OCI-LY7 (cell line): ENCODE measurements at regions not wholly inside any gene's neighbourhood (a gene's known extent, or its start where the extent isn't known, plus 50 kb on each side); places are given as distances from the start of the nearest gene placed in this dataset.

Source experiments
- BruUV-seq: library from RNA; stranded (reverse); fragments of 400-500 nt; replicated peaks from 2 replicates; lab custom pipeline; 2021; lab: Mats Ljungman, UMichigan
- CTCF ChIA-PET: fragments of 300-600 bp; sonication (Branson Sonifier 250); formaldehyde crosslinking; loops from one replicate; lab custom pipeline; 2022; ENCODE audit warnings: antibody characterized with exemption; ENCODE audit not compliant: unreplicated experiment; lab: Charles Lee
- POLR2A ChIA-PET: fragments of 300-600 bp; sonication (Branson Sonifier 250); formaldehyde crosslinking; loops from one replicate; lab custom pipeline; 2022; ENCODE audit warnings: antibody characterized with exemption; lab: Charles Lee
- DNase-seq: peaks from one replicate; pipeline ENCODE4 v3.0.0-alpha.2; 2015; ENCODE audit warnings: low spot score
- H2AFZ ChIP-seq: fragments of 200-600 bp; sonication (generic), shearing (Covaris generic); 2 replicates; pipeline ENCODE4 v1.6.1; 2014; ENCODE audit warnings: mild to moderate bottlenecking, antibody characterized with exemption, low read length, moderate library complexity
- H3K27ac ChIP-seq: fragments of 200-600 bp; sonication (generic); 2 replicates; pipeline ENCODE4 v1.5.1; 2014; ENCODE audit warnings: mixed run types, low read depth, mild to moderate bottlenecking, moderate library complexity, low read length, inconsistent platforms; ENCODE audit not compliant: poor library complexity, severe bottlenecking
- H3K36me3 ChIP-seq: fragments of 200-600 bp; sonication (generic); 2 replicates; pipeline ENCODE4 v1.6.1; 2014; ENCODE audit warnings: mild to moderate bottlenecking, antibody characterized with exemption, low read length, moderate library complexity, mixed read lengths; ENCODE audit not compliant: insufficient read depth
- H3K4me1 ChIP-seq: fragments of 200-600 bp; sonication (generic); 2 replicates; pipeline ENCODE4 v1.5.1; 2014; ENCODE audit warnings: mild to moderate bottlenecking, low read length; ENCODE audit not compliant: insufficient read depth, poor library complexity, severe bottlenecking
- H3K4me2 ChIP-seq: fragments of 200-600 bp; sonication (generic); 2 replicates; pipeline ENCODE4 v1.6.1; 2014; ENCODE audit warnings: mild to moderate bottlenecking, low read length
- H3K4me3 ChIP-seq: fragments of 200-600 bp; sonication (generic); 2 replicates; pipeline ENCODE4 v1.5.1; 2014; ENCODE audit warnings: mild to moderate bottlenecking, low read depth, low read length; ENCODE audit not compliant: poor library complexity, severe bottlenecking
- H3K79me2 ChIP-seq: fragments of 200-600 bp; sonication (generic); 2 replicates; pipeline ENCODE4 v1.6.1; 2016; ENCODE audit warnings: low read depth, mild to moderate bottlenecking, low read length, moderate library complexity, mixed read lengths; ENCODE audit not compliant: insufficient read depth
- H3K9me2 ChIP-seq: fragments of 200-600 bp; sonication (generic); 2 replicates; pipeline ENCODE4 v1.6.1; 2016; ENCODE audit warnings: mild to moderate bottlenecking, low read length, mixed read lengths; ENCODE audit not compliant: insufficient read depth
- H3K9me3 ChIP-seq: fragments of 200-600 bp; sonication (generic); 2 replicates; pipeline ENCODE4 v1.6.1; 2014; ENCODE audit warnings: mild to moderate bottlenecking, mixed run types, low read length, mixed read lengths
- H4K20me1 ChIP-seq: fragments of 200-600 bp; sonication (generic); 2 replicates; pipeline ENCODE4 v1.6.1; 2014; ENCODE audit warnings: mild to moderate bottlenecking, antibody characterized with exemption, low read length, moderate library complexity, mixed read lengths; ENCODE audit not compliant: insufficient read depth
- EZH2phosphoT487 ChIP-seq: fragments of 200-600 bp; sonication (generic); IDR thresholded peaks from 2 replicates; pipeline ENCODE4 v1.6.1; 2018; ENCODE audit warnings: low read depth, borderline replicate concordance, mild to moderate bottlenecking, mixed run types, antibody characterized with exemption, low read length, moderate library complexity, mixed read lengths
- intact Hi-C: fragments of 100-400 bp; cut with micrococcal nuclease; formaldehyde crosslinking; loops from one replicate; pipeline ENCODE4 v1.10.0; 2022; ENCODE audit not compliant: unreplicated experiment
- TF ChIP-seq, protein P1 (sequence below): fragments of 200-600 bp; sonication (generic); conservative IDR thresholded peaks from 2 replicates; pipeline ENCODE4 v1.5.1; 2014; ENCODE audit warnings: mild to moderate bottlenecking, antibody characterized with exemption, low read length, moderate library complexity, mixed read lengths

- TF ChIP-seq, protein P1, sequence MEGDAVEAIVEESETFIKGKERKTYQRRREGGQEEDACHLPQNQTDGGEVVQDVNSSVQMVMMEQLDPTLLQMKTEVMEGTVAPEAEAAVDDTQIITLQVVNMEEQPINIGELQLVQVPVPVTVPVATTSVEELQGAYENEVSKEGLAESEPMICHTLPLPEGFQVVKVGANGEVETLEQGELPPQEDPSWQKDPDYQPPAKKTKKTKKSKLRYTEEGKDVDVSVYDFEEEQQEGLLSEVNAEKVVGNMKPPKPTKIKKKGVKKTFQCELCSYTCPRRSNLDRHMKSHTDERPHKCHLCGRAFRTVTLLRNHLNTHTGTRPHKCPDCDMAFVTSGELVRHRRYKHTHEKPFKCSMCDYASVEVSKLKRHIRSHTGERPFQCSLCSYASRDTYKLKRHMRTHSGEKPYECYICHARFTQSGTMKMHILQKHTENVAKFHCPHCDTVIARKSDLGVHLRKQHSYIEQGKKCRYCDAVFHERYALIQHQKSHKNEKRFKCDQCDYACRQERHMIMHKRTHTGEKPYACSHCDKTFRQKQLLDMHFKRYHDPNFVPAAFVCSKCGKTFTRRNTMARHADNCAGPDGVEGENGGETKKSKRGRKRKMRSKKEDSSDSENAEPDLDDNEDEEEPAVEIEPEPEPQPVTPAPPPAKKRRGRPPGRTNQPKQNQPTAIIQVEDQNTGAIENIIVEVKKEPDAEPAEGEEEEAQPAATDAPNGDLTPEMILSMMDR = no peak
- no peak for TF ChIP-seq EZH2phosphoT487
- no TSS peak for BruUV-seq
- Histone ChIP-seq H4K20me1 (no peaks in the 10 kb centered on the region), H3K79me2 (no peaks in the 10 kb centered on the region), H3K27ac (no peak overlapping the region), H3K9me3 (no peaks in the 10 kb centered on the region), H3K9me2 (0 out of 2 replicates have a peak, but pooled peaks cover 3% of the 10 kb centered on the region), H2AFZ (no peak overlapping the region), H3K4me3 (no peak overlapping the region), H3K36me3 (no peaks in the 10 kb centered on the region), H3K4me2 (no peak overlapping the region), H3K4me1 (no peaks in the 10 kb centered on the region)
- intact Hi-C loops = no loop called here
- CTCF ChIA-PET = no interaction called here
- no peak for DNase-seq
- POLR2A ChIA-PET = no interaction called here
Observed at GRCh38 chr12:46468813-46469212, 96.2 kb upstream of the SLC38A2 start.

GRCh38 chr12:46468160-46468559 is 95.6 kb upstream of the SLC38A2 start:
- H3K9me3 ChIP-seq = no peaks in the 10 kb centered on the region
- no peaks in the 10 kb centered on the region for H3K79me2 ChIP-seq
- H3K36me3 ChIP-seq = no peaks in the 10 kb centered on the region
- H4K20me1 ChIP-seq = no peaks in the 10 kb centered on the region
- POLR2A ChIA-PET = interaction anchor here (0.6 kb wide), 1 partner anchor 198 kb away, joined by 3 read pairs; no protein-coding TSS in a partner anchor
- no peak overlapping the region for H3K4me3 ChIP-seq
- DNase-seq = no peak
- no TSS peak for BruUV-seq
- CTCF ChIA-PET = no interaction called here
- no peak overlapping the region for H3K27ac ChIP-seq
- TF ChIP-seq EZH2phosphoT487 = no peak
- H3K4me2 ChIP-seq = no peak overlapping the region
- H3K4me1 ChIP-seq = no peaks in the 10 kb centered on the region
- 0 out of 2 replicates have a peak, but pooled peaks cover 3% of the 10 kb centered on the region for H3K9me2 ChIP-seq
- no peak overlapping the region for H2AFZ ChIP-seq
- intact Hi-C loops = no loop called here

- CTCF ChIA-PET = no interaction called here
- Histone ChIP-seq H3K4me1 (peaks cover 3% of the 10 kb centered on the region), H3K4me2 (no peak overlapping the region), H2AFZ (no peak overlapping the region), H3K9me3 (no peaks in the 10 kb centered on the region), H3K27ac (no peak overlapping the region), H3K4me3 (no peak overlapping the region), H3K9me2 (0 out of 2 replicates have a peak, but pooled peaks cover 3% of the 10 kb centered on the region), H3K79me2 (no peaks in the 10 kb centered on the region), H4K20me1 (no peaks in the 10 kb centered on the region), H3K36me3 (no peaks in the 10 kb centered on the region)
- POLR2A ChIA-PET = no interaction called here
- no peak for DNase-seq
- TF ChIP-seq EZH2phosphoT487 = no peak
- TF ChIP-seq, protein P1 = no peak
- intact Hi-C loops = no loop called here
- no TSS peak for BruUV-seq
Observed at GRCh38 chr12:46465307-46465706, 92.7 kb upstream of the SLC38A2 start.
